ENCODE measurements at regions not wholly inside any gene's neighbourhood (a gene's known extent, or its start where the extent isn't known, plus 50 kb on each side); places are given as distances from the start of the nearest gene placed in this dataset.

- H3K4me1 ChIP-seq, result peaks cover 7 to 16% (median 15%) of the 10 kb centered on the region in 9 donors
- DNase-seq (peak in 1 of 2 donors; percentile 58), ATAC-seq (peak; percentile 39 to 83 (median 54))
- H3K27ac ChIP-seq, result no peak overlapping the region
- WGBS, 2 donors, result 6 to 7% methylated on average over 57 of the region's 57 CpGs
- H3K36me3 ChIP-seq, result no peaks in the 10 kb centered on the region
- peak overlapping the region in 7 of 10 donors; percentile 18 to 39 (median 29) for H3K4me3 ChIP-seq
- no peak for TF ChIP-seq CTCF (IDR thresholded peaks at IDR 0.05)
- no peaks in the 10 kb centered on the region for H3K9me3 ChIP-seq
- intact Hi-C loops (cut with DNase I), result no loop called here
- H3K27me3 ChIP-seq, result peaks cover 23 to 90% (median 53%) of the 10 kb centered on the region in 7 donors
These were observed 143.2 kb upstream of the RET start for GRCh38 chr10:42933448-42934340.

GRCh38 chr10:42934351-42934811 is 142.5 kb upstream of the RET start:
- ATAC-seq (peak in 3 of 8 donors; percentile 6 to 22 (median 20)), DNase-seq (no peak)
- intact Hi-C loops (cut with DNase I), result no loop called here
- H3K36me3 ChIP-seq, result no peaks in the 10 kb centered on the region
- TF ChIP-seq CTCF (IDR thresholded peaks at IDR 0.05), result no peak
- no peak overlapping the region for H3K27ac ChIP-seq
- peaks cover 7 to 16% (median 15%) of the 10 kb centered on the region in 9 donors for H3K4me1 ChIP-seq
- no peaks in the 10 kb centered on the region for H3K9me3 ChIP-seq
- H3K4me3 ChIP-seq, result no peak overlapping the region
- peaks cover 23 to 87% (median 53%) of the 10 kb centered on the region in 7 donors for H3K27me3 ChIP-seq
- WGBS, 2 donors, result 90 to 91% methylated on average over 8 of the region's 8 CpGs

- Histone ChIP-seq H3K27ac (no peak overlapping the region), H3K9me3 (no peaks in the 10 kb centered on the region), H3K27me3 (peaks cover 23 to 87% (median 50%) of the 10 kb centered on the region in 7 donors), H3K4me3 (no peak overlapping the region), H3K36me3 (no peaks in the 10 kb centered on the region), H3K4me1 (peaks cover 7 to 16% (median 15%) of the 10 kb centered on the region in 9 donors)
- no peak for ATAC-seq
- WGBS, 2 donors, result 88% methylated on average over 3 of the region's 3 CpGs
- DNase-seq, result no peak
- TF ChIP-seq CTCF (IDR thresholded peaks at IDR 0.05), result no peak
- intact Hi-C loops (cut with DNase I), result no loop called here
These were observed 142.0 kb upstream of the RET start for GRCh38 chr10:42934842-42935241.

GRCh38 chr10:42935466-42935865 is 141.4 kb upstream of the RET start:
- ATAC-seq (no peak), DNase-seq (no peak)
- H3K9me3 ChIP-seq, result no peaks in the 10 kb centered on the region
- no peak overlapping the region for H3K4me3 ChIP-seq
- H3K27me3 ChIP-seq, result peaks cover 23 to 87% (median 44%) of the 10 kb centered on the region in 7 donors
- H3K27ac ChIP-seq, result no peak overlapping the region
- 78 to 81% methylated on average over 8 of the region's 8 CpGs for WGBS, 2 donors
- H3K36me3 ChIP-seq, result no peaks in the 10 kb centered on the region
- no peak for TF ChIP-seq CTCF (IDR thresholded peaks at IDR 0.05)
- H3K4me1 ChIP-seq, result peaks cover 7 to 16% (median 15%) of the 10 kb centered on the region in 9 donors
- intact Hi-C loops (cut with DNase I), result no loop called here
